Anterior cingulate cortex (tissue), 58 donors: ENCODE measurements at regions not wholly inside any gene's neighbourhood (a gene's known extent, or its start where the extent isn't known, plus 50 kb on each side); places are given as distances from the start of the nearest gene placed in this dataset.
"Not testable (repeated sequence)": the region's sequence is repeated elsewhere in the genome, so short reads cannot be mapped to it uniquely, and the experiment has no call there.

Experiments
- DNase-seq, 58 donors: peaks; one replicate each; lab custom pipeline; 2025; lab: John Stamatoyannopoulos, UW

- DNase-seq, result not testable (repeated sequence)
Measured at GRCh38 chr6:26951211-26951610, 291.7 kb upstream of the ZNF322 start.

DNA sequence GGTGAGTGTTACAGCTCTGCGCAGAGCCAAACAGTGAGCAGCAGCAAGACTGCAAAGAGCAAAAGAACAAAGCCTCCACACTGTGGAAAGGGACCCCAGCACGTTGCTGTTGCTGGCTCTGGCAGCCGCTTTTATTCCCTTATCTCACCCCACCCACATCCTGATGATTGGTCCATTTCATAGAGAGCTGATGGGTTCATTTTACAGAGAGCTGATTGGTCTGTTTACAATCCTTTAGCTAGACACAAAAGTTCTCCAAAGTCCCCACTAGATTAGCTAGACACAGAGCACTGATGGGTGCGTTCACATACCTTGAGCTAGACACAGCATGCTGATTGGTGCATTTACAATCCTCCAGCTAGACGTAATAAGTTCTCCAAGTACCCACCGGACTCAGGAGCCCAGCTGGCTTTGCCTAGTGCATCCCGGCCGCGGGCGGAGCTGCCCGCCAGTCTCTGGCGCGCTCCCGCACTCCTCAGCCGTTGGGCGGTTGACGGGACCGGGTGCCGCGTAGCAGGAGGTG, 291.4 kb upstream of the PRSS16 start:
- peak in 35 of 58 donors; percentile 1 to 71 (median 29) for DNase-seq

DNA sequence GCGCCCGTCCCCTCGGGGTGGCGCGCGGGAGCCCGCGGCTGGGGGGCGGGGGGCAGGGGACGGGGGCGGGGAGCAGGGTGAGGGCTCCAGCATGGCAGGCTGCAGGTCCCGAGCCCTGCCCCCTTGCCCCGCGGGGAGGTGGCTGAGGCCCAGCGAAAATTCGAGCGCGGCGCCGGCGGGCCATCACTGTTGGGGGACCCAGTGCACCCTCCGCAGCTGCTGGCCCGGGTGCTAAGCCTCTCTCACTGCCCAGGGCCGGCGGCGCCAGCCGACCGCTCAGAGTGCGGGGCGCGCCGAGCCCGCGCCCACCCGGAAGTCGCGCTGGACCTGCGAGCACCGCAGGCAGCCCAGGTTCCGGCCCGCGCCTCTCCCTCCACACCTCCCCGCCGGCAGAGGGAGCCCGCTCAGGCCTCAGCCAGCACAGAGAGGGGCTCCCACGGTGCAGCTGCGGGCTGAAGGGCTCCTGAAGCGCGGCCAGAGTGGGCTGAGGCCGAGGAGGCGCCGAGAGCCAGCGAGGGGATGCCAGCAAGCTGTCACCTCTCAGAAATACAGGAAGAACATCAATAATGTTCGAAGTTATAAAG, 290.8 kb upstream of the PRSS16 start:
- DNase-seq, result peak in 47 of 58 donors; percentile 4 to 84 (median 55)

- DNase-seq, result peak in 1 of 58 donors; percentile 0
Measured at GRCh38 chr6:26957399-26958127, 289.9 kb upstream of the PRSS16 start.

DNA sequence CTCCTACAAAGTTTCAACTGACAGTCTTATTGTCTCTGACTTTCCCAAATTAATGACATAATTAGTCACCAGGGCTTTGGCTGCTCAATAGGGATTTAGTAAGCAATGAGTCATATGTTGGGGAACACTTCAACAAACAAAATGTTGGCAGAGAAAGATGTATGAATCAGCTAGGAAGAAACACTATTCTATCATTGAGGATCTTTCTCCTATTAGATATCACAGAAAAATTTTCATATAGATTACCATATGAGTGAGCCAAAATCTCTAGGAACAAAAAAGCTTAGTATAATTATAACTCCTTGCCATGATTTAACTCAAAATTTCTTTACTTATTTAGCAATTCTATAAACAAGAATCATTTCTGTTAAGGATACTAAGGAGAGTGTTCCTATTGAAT, 286.3 kb upstream of the PRSS16 start:
- not testable (repeated sequence) for DNase-seq

GRCh38 chr6:27002447-27002846, 245.1 kb upstream of the PRSS16 start:
- DNase-seq, result no peak

DNA sequence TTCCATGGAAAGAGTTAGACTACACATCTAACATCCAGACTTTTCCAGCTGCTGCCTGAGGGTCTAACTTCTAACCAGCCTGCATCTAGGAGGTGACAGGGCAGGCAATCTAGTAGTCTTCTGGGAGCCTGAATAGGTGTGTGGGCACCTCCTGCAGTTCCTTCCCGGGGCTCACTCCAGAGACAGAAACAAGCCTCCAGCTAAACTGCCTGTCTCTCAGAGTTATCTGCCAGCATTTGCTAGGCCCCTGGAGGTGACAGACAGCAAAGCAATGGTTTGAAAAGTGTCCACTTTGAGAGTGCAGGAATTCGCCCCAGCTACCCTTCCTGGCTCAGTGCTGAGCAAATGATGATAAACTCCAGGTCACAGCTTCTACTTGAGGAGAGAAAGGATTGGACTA, 240.5 kb upstream of the PRSS16 start:
- no peak for DNase-seq

DNA sequence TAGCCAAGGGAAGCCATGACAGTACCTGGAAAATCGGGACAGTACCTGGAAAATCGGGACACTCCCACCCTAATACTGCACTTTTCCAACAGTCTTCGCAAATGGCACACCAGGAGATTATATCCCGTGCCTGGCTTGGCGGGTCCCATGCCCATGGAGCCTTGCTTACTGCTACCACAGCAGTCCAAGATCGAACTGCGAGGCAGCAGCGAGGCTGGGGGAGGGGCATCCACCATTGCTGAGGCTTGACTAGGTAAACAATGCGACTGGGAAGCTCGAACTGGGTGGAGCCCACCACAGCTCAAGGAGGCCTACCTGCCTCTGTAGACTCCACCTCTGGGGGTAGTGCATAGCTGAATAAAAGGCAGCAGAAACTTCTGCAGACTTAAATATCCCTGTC, 238.9 kb upstream of the PRSS16 start:
- not testable (repeated sequence) for DNase-seq

DNA sequence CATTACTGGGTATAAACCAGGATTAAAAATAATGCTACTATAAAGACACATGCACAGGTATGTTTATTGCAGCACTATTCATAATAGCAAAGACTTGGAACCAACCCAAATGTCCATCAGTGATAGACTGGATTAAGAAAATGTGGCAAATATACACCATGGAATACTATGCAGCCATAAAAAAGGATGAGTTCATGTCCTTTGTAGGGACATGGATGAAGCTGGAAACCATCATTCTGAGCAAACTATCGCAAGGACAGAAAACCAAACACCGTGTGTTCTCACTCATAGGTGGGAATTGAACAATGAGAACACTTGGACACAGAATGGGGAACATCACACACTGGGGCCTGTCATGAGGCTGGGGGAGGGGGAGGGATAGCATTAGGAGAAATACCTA, 233.4 kb upstream of the PRSS16 start:
- not testable (repeated sequence) for DNase-seq

- DNase-seq, result no peak
Measured at GRCh38 chr6:27016689-27017088, 230.8 kb upstream of the PRSS16 start.

DNA sequence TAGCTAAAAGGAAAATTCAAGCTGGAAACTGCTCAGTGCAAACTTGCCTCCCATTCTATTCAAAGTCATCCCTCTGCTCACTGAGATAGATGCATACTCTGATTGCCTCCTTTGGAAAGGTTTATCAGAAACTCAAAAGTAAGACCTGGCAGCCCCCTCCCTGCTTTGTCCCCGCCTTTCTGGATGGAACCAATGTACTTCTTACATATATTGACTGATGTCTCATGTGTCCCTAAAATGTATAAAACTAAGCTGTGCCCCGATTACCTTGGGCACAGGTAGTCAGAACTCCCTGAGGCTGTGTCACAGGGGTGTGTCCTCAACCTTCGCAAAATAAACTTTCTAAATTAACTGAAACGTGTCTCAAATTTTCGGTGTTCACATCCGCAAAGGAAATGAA, 229.1 kb upstream of the PRSS16 start:
- DNase-seq, result not testable (repeated sequence)

DNA sequence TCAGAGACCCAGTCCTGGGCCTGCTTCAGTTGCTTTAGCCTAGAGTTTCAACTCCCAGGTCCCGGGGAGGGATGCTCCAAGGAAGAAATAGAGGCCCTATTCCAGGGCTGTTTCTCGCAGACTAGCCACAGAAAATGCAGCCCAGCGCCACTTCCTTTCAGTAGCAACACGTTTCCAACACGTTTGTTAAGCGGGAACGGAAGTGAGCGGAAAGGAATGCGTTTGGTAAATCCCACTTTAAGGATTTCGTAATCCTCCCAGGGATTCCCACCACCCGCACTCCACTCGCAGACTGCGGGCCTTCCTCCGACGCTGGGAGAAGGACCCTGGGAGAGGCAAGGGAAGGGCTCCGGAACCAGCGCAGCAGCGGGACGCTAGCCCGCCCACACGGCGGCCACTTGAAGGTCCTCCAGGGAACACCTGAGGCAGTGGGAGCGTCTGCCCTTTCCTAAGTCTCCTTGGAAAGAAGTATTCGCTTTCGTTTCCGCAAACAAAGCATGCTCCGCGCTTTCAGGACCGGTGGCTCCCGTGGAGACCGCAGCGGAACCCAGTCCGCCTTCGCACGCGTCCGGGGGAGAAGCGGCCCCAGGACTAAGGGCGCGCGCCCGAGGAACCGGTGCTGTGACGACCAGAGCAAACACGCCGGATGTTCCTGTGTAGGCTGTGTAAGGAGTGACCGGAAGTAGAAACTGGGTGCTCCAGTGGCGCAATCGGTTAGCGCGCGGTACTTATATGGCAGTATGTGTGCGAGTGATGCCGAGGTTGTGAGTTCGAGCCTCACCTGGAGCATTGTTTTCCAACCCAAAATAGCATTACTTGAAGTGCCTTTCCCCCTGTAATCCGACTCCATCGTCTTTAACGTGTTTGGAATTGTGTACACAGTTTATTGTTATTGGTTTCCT, 227.6 kb upstream of the PRSS16 start:
- DNase-seq, result peak; percentile 5 to 87 (median 72)

DNA sequence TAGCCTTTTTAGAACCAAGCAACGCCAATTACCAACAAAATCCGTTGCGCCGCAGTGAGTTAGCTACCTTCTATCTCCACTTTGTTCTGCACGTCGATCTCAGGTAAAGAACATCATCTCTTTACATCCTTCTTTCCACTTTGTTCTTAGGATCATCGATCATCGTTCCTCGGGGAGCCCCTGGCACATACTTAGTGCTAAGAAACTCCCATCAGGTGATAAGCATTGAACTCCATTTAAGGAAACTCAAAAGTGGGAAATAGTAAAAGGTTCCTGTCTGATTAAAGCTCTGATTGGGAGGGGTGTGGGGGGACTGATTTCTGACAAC, 227.0 kb upstream of the PRSS16 start:
- DNase-seq, result no peak

DNA sequence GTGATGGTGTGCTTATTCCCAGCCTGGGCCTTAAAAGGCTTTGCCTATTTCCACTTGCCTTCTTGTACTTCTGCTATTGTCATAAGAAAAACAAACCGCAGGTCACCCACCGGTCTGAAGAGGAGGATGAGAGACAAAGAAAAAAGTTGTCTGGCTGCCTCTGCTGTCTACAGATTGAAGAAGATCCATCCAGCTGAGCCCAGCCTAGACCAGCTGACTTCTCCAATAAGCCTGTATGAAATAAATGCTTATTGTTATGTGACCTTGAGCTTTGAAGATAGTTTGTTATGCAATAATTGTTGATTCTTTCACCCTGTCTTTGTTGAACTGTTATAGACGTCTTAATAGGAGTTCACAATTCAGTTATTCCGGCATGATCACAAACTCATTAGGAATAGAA, 223.8 kb upstream of the PRSS16 start:
- no peak for DNase-seq

DNA sequence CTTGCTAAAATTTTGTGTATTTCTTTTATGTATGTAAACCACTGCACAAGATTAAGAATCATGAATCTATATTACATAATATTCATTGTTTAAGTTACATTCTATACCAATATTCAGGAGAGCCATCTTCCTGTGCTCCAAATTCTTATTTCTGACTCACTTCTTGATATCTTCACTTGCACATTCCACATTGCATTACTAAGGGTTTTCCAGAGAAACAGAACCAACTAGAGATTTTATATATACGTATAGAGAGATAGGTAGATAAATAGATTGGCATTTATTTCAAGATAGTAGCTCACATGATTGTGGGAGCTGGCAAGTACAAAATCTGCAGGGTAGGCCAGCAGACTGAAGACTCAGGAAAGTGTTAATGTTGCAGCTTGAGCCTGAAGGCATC, 222.2 kb upstream of the PRSS16 start:
- DNase-seq, result no peak

- no peak for DNase-seq
Measured at GRCh38 chr6:27026361-27026760, 221.1 kb upstream of the PRSS16 start.

DNA sequence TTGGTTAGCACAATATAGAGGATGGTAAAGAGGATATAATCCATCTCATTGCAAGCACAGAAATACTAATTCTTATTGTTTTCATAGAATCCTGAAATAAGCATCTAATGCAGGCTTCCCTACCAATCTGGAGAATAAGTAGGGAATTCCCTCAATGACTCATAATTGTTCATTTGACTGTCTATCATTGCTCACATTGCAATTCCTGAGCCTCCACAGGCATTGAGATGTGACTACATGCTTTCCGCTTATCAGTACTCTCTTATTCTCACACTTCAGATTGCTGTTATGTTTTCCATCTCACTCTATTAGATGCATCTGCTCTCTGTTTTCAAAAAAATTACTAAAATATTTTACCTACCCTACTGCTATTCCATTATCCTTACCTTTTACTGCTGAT, 216.2 kb upstream of the PRSS16 start:
- DNase-seq, result no peak

GRCh38 chr6:27038498-27038897, 209.0 kb upstream of the PRSS16 start:
- no peak for DNase-seq

DNA sequence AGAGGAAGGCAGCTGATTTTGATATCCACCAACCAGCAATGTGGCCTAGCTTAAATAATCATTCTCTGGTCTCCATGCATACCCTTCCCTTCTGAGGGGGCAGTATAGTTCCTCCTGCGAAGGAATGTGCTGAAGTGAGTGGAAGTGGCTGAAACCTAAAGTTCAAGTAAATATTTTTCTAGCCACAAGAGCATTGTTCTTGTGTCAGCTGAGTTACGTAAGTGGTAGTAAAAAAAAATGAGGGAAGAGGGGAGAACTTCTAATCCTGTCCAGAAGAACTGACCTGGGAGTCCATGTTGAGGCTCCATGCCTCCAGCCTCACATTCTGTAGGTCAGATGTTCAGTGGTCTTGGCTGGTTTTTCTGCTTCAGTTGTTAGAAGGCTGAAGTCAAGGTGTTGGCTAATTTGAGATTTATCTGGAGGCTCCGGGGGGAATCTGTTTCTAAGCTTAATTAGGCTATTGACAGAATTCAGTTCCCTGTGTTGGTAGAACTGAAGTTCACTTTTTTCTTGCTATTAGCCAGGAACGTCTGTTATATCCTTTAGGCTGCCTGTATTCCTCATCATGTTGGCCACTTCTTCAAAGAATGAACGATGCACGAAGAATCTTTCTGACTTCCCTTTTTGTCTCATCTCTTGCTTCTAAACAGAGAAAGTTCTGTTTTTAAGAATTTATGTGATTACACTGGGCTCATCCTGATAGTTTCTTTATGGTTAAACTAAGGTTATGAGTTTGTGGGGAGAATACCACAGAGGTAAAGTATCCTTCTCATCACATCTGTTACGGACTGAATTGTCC, 207.1 kb upstream of the PRSS16 start:
- no peak for DNase-seq

DNA sequence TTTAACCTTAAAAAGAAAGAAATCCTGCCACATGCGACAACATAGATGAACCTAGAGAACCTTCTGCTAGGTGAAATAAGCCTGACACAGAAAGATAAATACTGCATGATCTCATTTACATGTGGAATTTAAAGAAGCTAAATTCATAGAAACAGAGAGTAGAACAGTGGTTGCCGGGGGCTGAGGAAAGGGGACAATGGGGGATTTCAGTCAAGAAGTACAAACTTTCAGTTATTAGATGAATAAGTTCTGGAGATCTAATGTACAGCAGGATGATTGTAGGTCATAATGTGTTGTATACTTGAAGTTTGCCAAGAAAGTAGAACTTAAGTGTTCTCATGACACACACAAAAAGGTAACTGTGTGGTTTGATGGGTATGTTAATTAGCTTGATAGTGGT, 204.3 kb upstream of the PRSS16 start:
- DNase-seq, result no peak
